PFSK-1 (cell line): ENCODE measurements at regions not wholly inside any gene's neighbourhood (a gene's known extent, or its start where the extent isn't known, plus 50 kb on each side); places are given as distances from the start of the nearest gene placed in this dataset.

Experiments used
- POLR2AphosphoS5 ChIP-seq: IDR thresholded peaks from 2 replicates; pipeline ENCODE4 v1.6.1; 2012; ENCODE audit warnings: low read depth, mild to moderate bottlenecking, control low read depth, low read length, moderate library complexity
- SIN3A ChIP-seq: IDR thresholded peaks from 2 replicates; pipeline ENCODE4 v1.6.1; 2012; ENCODE audit warnings: mild to moderate bottlenecking, low read length, moderate library complexity, borderline replicate concordance; ENCODE audit not compliant: insufficient read depth

DNA sequence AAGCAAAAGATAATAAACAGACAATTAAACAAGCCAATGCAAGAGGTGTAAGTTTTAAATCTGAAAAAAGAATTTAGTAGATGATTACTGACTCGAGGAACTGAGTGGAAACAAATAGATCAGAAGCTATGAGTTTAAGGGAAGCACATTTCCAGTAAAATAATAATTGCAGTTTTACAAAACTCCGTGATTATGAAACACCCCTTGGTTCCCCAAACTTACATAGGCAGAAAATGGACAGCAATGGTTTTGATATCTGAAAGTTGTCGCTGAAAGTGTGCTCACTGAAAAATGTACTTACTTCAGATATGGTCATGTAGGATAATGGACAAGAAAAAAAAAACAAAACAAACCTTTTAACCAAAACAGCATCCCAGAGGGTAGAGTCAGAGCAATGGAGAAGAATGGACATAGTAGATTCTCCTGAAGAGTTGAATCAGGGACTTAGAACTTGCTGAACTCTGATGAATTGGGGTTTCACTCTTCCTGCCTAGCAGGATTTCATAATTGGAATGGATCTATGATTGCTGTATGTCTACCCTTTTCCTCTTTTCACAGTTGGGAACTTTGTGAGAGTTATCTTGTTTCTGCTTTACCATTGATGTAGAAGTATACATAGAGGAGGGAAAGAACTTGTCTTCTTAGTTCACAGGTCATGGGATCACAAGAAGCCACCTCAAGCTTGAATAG is 305.6 kb upstream of the ZEB2 start:
- no peak for TF ChIP-seq SIN3A
- TF ChIP-seq POLR2AphosphoS5 = no peak
